Tibial nerve (tissue), 4 donors: ENCODE measurements at regions not wholly inside any gene's neighbourhood (a gene's known extent, or its start where the extent isn't known, plus 50 kb on each side); places are given as distances from the start of the nearest gene placed in this dataset.

Source experiments
- EP300 ChIP-seq, 2 donors: sonication (generic); formaldehyde crosslinking; IDR thresholded peaks; one replicate each; pipeline ENCODE4 v1.6.1; 2017; ENCODE audit warnings: antibody characterized with exemption in 2 of 2, mild to moderate bottlenecking in 1 of 2
- POLR2A ChIP-seq, 2 donors: fragments of 450-650 bp; IDR thresholded peaks; one replicate each; pipeline ENCODE4 v1.6.1; 2017; ENCODE audit warnings: antibody characterized with exemption in 2 of 2, mild to moderate bottlenecking in 2 of 2, moderate library complexity in 2 of 2
- TF ChIP-seq, protein P1 (sequence below), 5 experiments: fragments of 200-600 bp in 3 of 5; fragments of 450-650 bp in 2 of 5; sonication (generic) in 3 of 5; IDR thresholded peaks; one replicate each; pipeline ENCODE4 v1.5.1; 2016 to 2019; ENCODE audit warnings: antibody characterized with exemption in 5 of 5, mild to moderate bottlenecking in 3 of 5, moderate library complexity in 2 of 5

DNA sequence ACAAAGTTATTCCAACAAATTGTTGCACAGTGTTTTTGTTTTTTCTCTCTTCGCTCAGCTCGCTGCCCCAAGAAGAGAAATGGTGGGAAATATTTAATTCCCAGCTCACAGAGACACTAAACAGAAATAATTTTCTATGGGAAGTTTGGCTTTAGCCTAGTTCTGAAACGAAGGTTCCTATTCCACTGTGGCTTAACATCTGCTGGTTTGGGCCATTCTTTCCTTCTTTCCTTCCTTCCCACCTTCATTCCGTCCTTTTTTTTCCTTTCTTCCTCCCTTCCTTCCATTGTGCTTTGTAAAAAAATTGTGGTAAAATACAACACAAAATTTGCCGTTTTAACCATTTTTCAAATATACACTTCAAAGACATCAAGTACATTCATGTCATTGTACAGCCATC is 393.5 kb upstream of the SOX9 start:
- TF ChIP-seq, protein P1, sequence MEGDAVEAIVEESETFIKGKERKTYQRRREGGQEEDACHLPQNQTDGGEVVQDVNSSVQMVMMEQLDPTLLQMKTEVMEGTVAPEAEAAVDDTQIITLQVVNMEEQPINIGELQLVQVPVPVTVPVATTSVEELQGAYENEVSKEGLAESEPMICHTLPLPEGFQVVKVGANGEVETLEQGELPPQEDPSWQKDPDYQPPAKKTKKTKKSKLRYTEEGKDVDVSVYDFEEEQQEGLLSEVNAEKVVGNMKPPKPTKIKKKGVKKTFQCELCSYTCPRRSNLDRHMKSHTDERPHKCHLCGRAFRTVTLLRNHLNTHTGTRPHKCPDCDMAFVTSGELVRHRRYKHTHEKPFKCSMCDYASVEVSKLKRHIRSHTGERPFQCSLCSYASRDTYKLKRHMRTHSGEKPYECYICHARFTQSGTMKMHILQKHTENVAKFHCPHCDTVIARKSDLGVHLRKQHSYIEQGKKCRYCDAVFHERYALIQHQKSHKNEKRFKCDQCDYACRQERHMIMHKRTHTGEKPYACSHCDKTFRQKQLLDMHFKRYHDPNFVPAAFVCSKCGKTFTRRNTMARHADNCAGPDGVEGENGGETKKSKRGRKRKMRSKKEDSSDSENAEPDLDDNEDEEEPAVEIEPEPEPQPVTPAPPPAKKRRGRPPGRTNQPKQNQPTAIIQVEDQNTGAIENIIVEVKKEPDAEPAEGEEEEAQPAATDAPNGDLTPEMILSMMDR (IDR thresholded peaks at IDR 0.05) = no peak
- TF ChIP-seq POLR2A (IDR thresholded peaks at IDR 0.05) (no peak), EP300 (IDR thresholded peaks at IDR 0.05) (no peak)
